SIG-M5 treated with dmso at 0.1 percent for 504 hours (cell line): ENCODE measurements at regions not wholly inside any gene's neighbourhood (a gene's known extent, or its start where the extent isn't known, plus 50 kb on each side); places are given as distances from the start of the nearest gene placed in this dataset.
"Not testable (repeated sequence)": the region's sequence is repeated elsewhere in the genome, so short reads cannot be mapped to it uniquely, and the experiment has no call there.

Experiments
- DNase-seq: peaks from one replicate; lab custom pipeline; 2025; ENCODE audit not compliant: unreplicated experiment; lab: John Stamatoyannopoulos, UW

GRCh38 chr14:34300882-34301734 lies 160.9 kb downstream of the SPTSSA start:
- peak; percentile 25 for DNase-seq

DNA sequence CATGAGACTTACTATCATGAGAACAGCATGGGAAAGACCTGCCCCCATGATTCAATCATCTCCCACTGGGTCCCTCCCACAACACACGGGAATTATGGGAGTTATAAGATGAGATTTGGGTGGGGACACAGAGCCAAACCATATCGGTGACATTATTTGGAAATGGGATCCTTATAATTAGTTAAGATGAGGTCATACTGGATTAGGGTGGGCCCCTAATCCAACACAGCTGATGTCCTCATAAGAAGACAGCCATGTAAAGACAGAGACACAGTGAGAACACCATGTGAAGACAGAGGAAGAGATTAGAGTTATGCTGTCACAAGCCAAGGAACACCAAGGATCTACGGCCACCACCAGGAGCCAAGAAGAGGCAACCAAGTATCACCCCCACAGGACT lies 161.7 kb downstream of the SPTSSA start:
- no peak for DNase-seq

GRCh38 chr14:34299360-34299759 lies 162.7 kb downstream of the SPTSSA start:
- no peak for DNase-seq

- peak; percentile 4 for DNase-seq
Observed at GRCh38 chr14:34297786-34298520, 164.1 kb downstream of the SPTSSA start.

- no peak for DNase-seq
Observed at GRCh38 chr14:34283590-34283989, 178.4 kb downstream of the SPTSSA start.

- no peak for DNase-seq
Observed at GRCh38 chr14:34277191-34277590, 184.8 kb downstream of the SPTSSA start.

GRCh38 chr14:34275530-34275929 lies 186.5 kb downstream of the SPTSSA start:
- no peak for DNase-seq

DNA sequence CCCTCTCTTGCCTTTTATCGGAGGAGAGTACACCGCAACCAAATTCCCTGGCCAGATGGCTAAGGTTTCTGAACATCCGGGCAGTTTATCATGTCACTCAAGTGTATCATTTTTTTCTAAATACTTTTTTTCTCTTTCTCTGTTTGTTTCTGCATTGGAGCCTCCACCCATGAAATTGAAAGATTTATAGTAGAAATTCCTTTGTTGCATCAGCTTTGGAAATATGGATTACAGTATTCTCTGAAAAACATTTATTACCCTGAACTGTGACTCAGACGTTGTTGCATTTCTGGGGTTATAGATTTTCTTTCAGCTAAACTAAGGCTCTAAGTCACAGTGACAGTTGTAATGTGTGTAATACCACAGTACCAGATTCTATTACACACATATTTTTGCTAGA lies 187.0 kb downstream of the SPTSSA start:
- DNase-seq = no peak

GRCh38 chr14:34273716-34274115 lies 188.3 kb downstream of the SPTSSA start:
- not testable (repeated sequence) for DNase-seq

GRCh38 chr14:34270361-34270760 lies 191.7 kb downstream of the SPTSSA start:
- DNase-seq = no peak

GRCh38 chr14:34266344-34266743 lies 195.7 kb downstream of the SPTSSA start:
- DNase-seq = no peak

GRCh38 chr14:34262127-34262910 lies 199.7 kb downstream of the SPTSSA start:
- no peak for DNase-seq

- no peak for DNase-seq
Observed at GRCh38 chr14:34259996-34260395, 202.0 kb downstream of the SPTSSA start.

DNA sequence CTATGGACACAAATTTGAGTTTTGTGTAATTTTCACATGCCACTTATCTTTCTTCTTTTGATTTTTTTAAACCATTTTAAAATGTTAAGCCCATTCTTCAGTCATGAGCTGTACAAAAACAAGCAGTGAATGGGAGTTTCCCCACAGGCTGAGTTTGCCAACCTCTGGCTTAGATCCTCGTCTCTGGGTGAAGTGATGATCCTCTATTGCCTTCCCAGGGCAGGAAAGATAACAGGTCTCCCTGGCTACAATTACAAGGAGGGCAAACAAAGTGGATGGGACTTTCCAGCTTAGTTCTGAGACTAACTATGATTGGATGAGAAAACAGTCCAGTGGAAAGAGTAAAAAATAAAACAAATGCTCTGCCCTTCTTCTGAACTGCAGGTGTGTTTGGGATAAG lies 203.7 kb downstream of the SPTSSA start:
- DNase-seq = no peak

- no peak for DNase-seq
Observed at GRCh38 chr14:34257505-34257904, 204.5 kb downstream of the SPTSSA start.

DNA sequence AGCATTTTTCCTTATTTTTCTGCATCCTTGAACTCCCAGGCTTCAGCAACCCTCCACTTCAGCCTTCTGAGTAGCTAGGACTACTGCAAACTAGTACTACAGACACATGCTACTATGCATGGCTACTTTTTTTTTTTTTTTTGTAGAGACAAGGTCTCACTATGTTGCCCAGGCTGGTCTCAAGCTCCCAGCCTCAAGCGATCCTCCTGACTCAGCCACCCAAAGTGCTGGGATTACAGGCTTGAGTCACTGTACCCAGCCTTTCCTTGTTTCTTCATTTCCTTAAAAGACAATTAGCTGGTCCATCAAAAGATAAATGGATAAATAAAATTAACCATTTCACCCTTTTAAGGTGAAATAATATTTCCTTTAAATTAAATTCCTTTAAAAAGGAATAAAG lies 205.8 kb downstream of the SPTSSA start:
- no peak for DNase-seq

- no peak for DNase-seq
Observed at GRCh38 chr14:34254571-34254970, 207.5 kb downstream of the SPTSSA start.

DNA sequence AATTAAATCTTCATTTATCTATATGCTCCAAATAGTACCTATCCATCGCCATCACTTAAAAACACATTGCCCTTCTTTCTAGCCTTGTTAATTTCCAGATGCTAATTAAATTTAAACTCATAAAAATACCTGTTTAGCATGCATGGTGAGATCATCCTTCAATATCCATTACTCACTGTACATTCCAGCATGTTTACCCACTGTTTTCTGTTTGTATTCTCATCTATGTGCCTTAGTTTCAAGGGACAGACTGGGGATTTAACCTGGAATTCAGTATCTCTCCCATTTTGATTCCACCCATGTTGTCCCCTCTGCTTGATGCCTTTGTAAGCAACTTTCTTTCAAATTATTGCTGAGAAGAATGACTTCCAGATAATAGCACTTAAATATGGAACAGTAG lies 208.0 kb downstream of the SPTSSA start:
- DNase-seq = no peak

GRCh38 chr14:34252227-34252626 lies 209.8 kb downstream of the SPTSSA start:
- DNase-seq = no peak

- DNase-seq = no peak
Observed at GRCh38 chr14:34251662-34252061, 210.4 kb downstream of the SPTSSA start.

DNA sequence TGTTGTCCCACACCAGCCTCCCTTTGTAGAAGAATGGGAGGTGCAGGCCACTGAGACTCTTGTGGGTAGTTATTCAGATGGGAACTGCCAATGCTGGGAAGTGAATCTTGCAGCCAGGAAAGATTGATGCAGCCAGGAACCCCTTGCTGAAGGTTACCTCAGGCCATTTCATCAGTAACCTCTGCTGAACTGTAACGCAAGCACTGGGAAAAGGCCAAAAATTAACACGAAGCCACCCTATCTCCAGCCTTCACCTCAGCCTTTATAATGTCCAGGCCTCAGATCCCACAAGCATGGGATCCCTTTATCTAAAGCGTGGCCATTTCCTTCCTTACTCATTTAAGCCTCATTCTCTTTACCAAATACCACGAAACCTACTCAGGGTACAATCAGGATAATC lies 211.1 kb downstream of the SPTSSA start:
- DNase-seq = no peak

GRCh38 chr14:34247605-34248004 lies 214.4 kb downstream of the SPTSSA start:
- DNase-seq = no peak
